Common myeloid progenitor, CD34-positive (primary cell): ENCODE measurements at regions not wholly inside any gene's neighbourhood (a gene's known extent, or its start where the extent isn't known, plus 50 kb on each side); places are given as distances from the start of the nearest gene placed in this dataset.

Source experiments
- CTCF ChIA-PET: fragments of 350-600 bp; sonication (Branson Sonifier 250); formaldehyde crosslinking; loops from one replicate; lab custom pipeline; 2021; ENCODE audit warnings: antibody characterized with exemption; lab: Charles Lee
- POLR2A ChIA-PET: fragments of 350-600 bp; sonication (Branson Sonifier 250); formaldehyde crosslinking; loops from one replicate; lab custom pipeline; 2021; ENCODE audit warnings: antibody characterized with exemption; lab: Charles Lee
- DNase-seq, 3 donors: peaks; one replicate each; pipeline versions ENCODE4 v3.0.0 to v3.0.0-alpha.2; 2013
- H3K27ac ChIP-seq, 2 experiments: 1 replicate in 1 of 2; 2 replicates in 1 of 2; pipeline ENCODE4 v1.7.0; 2013; ENCODE audit warnings: inconsistent platforms in 2 of 2, low read length in 2 of 2, mild to moderate bottlenecking in 2 of 2, low read depth in 1 of 2, moderate library complexity in 1 of 2; ENCODE audit not compliant: severe bottlenecking in 2 of 2, insufficient read depth in 1 of 2, poor library complexity in 1 of 2
- H3K27me3 ChIP-seq, 5 experiments: replicated peaks in 2 of 5; 1 replicate in 3 of 5; 2 replicates in 2 of 5; pipeline versions ENCODE4 v1.6.1 to v1.7.0; 2013; ENCODE audit warnings: low read length in 4 of 5, mild to moderate bottlenecking in 2 of 5, moderate library complexity in 2 of 5, inconsistent platforms in 1 of 5; ENCODE audit not compliant: insufficient read depth in 5 of 5, control insufficient read depth in 4 of 5
- H3K36me3 ChIP-seq, 4 experiments: 1 replicate in 2 of 4; 2 replicates in 2 of 4; pipeline versions ENCODE4 v1.6.1 to v1.7.0; 2013; ENCODE audit warnings: low read length in 3 of 4, control low read depth in 1 of 4, mild to moderate bottlenecking in 1 of 4; ENCODE audit not compliant: control insufficient read depth in 4 of 4, insufficient read depth in 4 of 4
- H3K4me1 ChIP-seq, 4 experiments: 1 replicate in 3 of 4; 2 replicates in 1 of 4; pipeline versions ENCODE4 v1.6.1 to v1.7.1; 2013; ENCODE audit warnings: low read length in 3 of 4, mild to moderate bottlenecking in 3 of 4, control low read depth in 1 of 4, inconsistent platforms in 1 of 4, moderate library complexity in 1 of 4; ENCODE audit not compliant: control insufficient read depth in 4 of 4, insufficient read depth in 4 of 4; ENCODE audit errors: control extremely low read depth in 1 of 4
- H3K4me3 ChIP-seq, 7 experiments: 1 replicate in 4 of 7; 2 replicates in 3 of 7; pipeline versions ENCODE4 v1.5.1 to v1.7.0; 2013; ENCODE audit warnings: mild to moderate bottlenecking in 7 of 7, low read length in 6 of 7, moderate library complexity in 6 of 7, inconsistent platforms in 2 of 7, low read depth in 2 of 7, control low read depth in 1 of 7; ENCODE audit not compliant: insufficient read depth in 4 of 7, control insufficient read depth in 1 of 7; ENCODE audit errors: extremely low read depth in 1 of 7
- H3K9me3 ChIP-seq, 5 experiments: 1 replicate in 4 of 5; 2 replicates in 1 of 5; pipeline versions ENCODE4 v1.6.1 to v1.7.1; 2013; ENCODE audit warnings: low read length in 4 of 5, mild to moderate bottlenecking in 2 of 5, inconsistent platforms in 1 of 5, low read depth in 1 of 5, moderate library complexity in 1 of 5; ENCODE audit not compliant: control insufficient read depth in 4 of 5, insufficient read depth in 2 of 5; ENCODE audit errors: control extremely low read depth in 1 of 5
- WGBS: methylation state at CpG from one replicate; pipeline ENCODE4 v1.1.5; 2013; ENCODE audit not compliant: insufficient coverage; 5-methylcytosine and 5-hydroxymethylcytosine counted together

GRCh38 chr21:35915030-35915429 is 145.3 kb downstream of the SETD4 start:
- CTCF ChIA-PET, result no interaction called here
- no CpG with 5 or more reads among the region's 1 CpG for WGBS
- Histone ChIP-seq H3K27ac (no peak overlapping the region), H3K36me3 (no peaks in the 10 kb centered on the region), H3K4me1 (peaks cover 0 to 6% (median 0%) of the 10 kb centered on the region in 4 experiments), H3K4me3 (no peak overlapping the region), H3K27me3 (no peaks in the 10 kb centered on the region), H3K9me3 (peaks cover 0 to 8% (median 0%) of the 10 kb centered on the region in 5 experiments)
- POLR2A ChIA-PET, result interaction anchor here (0.6 kb wide), 1 partner anchor 227 kb away, joined by 3 read pairs; no protein-coding TSS in a partner anchor
- DNase-seq, result no peak

GRCh38 chr21:35911412-35912191 is 148.7 kb downstream of the SETD4 start:
- H3K4me3 ChIP-seq, result no peak overlapping the region
- H3K4me1 ChIP-seq, result no peaks in the 10 kb centered on the region
- 96% methylated on average over 2 of the region's 4 CpGs for WGBS
- H3K27ac ChIP-seq, result no peak overlapping the region
- no peaks in the 10 kb centered on the region for H3K27me3 ChIP-seq
- ChIA-PET CTCF (no interaction called here), POLR2A (no interaction called here)
- H3K9me3 ChIP-seq, result peaks cover 0 to 4% (median 0%) of the 10 kb centered on the region in 5 experiments
- no peak for DNase-seq
- H3K36me3 ChIP-seq, result no peaks in the 10 kb centered on the region

GRCh38 chr21:35909456-35910223 is 150.7 kb downstream of the SETD4 start:
- DNase-seq, result no peak
- peaks cover 0 to 4% (median under 1%) of the 10 kb centered on the region in 4 experiments for H3K4me1 ChIP-seq
- no peaks in the 10 kb centered on the region for H3K9me3 ChIP-seq
- no peaks in the 10 kb centered on the region for H3K27me3 ChIP-seq
- no peak overlapping the region for H3K4me3 ChIP-seq
- no CpG with 5 or more reads among the region's 1 CpG for WGBS
- no peak overlapping the region for H3K27ac ChIP-seq
- CTCF ChIA-PET, result interaction anchor here (0.9 to 1.7 kb wide), 2 partner anchors 12 to 15 kb away, joined by 3 to 5 read pairs; no protein-coding TSS in a partner anchor
- H3K36me3 ChIP-seq, result no peaks in the 10 kb centered on the region
- POLR2A ChIA-PET, result no interaction called here

- Histone ChIP-seq H3K4me1 (peaks cover 0 to 4% (median under 1%) of the 10 kb centered on the region in 4 experiments), H3K9me3 (no peaks in the 10 kb centered on the region), H3K4me3 (no peak overlapping the region), H3K27ac (no peak overlapping the region), H3K27me3 (no peaks in the 10 kb centered on the region), H3K36me3 (no peaks in the 10 kb centered on the region)
- WGBS, result 100% methylated on average over 5 of the region's 5 CpGs
- ChIA-PET CTCF (no interaction called here), POLR2A (no interaction called here)
- DNase-seq, result no peak
Observed at GRCh38 chr21:35908311-35909078, 151.8 kb downstream of the SETD4 start.

GRCh38 chr21:35906586-35906985 is 153.7 kb downstream of the SETD4 start:
- Histone ChIP-seq H3K9me3 (no peaks in the 10 kb centered on the region), H3K4me3 (no peak overlapping the region), H3K36me3 (no peaks in the 10 kb centered on the region), H3K27ac (no peak overlapping the region), H3K27me3 (no peaks in the 10 kb centered on the region), H3K4me1 (peaks cover 0 to 4% (median under 1%) of the 10 kb centered on the region in 4 experiments)
- ChIA-PET POLR2A (no interaction called here), CTCF (interaction anchor here (1.4 kb wide), 1 partner anchor 67 kb away, joined by 5 read pairs; no protein-coding TSS in a partner anchor)
- DNase-seq, result no peak

GRCh38 chr21:35905963-35906345 is 154.4 kb downstream of the SETD4 start:
- H3K9me3 ChIP-seq, result no peaks in the 10 kb centered on the region
- no peak for DNase-seq
- ChIA-PET CTCF (interaction anchor here (1.4 kb wide), 1 partner anchor 66 kb away, joined by 5 read pairs; no protein-coding TSS in a partner anchor), POLR2A (no interaction called here)
- no peak overlapping the region for H3K4me3 ChIP-seq
- peaks cover 0 to 4% (median under 1%) of the 10 kb centered on the region in 4 experiments for H3K4me1 ChIP-seq
- no peak overlapping the region for H3K27ac ChIP-seq
- 98% methylated on average over 8 of the region's 8 CpGs for WGBS
- H3K36me3 ChIP-seq, result no peaks in the 10 kb centered on the region
- no peaks in the 10 kb centered on the region for H3K27me3 ChIP-seq
